ENCODE measurements at regions not wholly inside any gene's neighbourhood (a gene's known extent, or its start where the extent isn't known, plus 50 kb on each side); places are given as distances from the start of the nearest gene placed in this dataset.
A peak's percentile ranks its signal among the peaks of the same experiment; 100 is the strongest.
"Not testable (repeated sequence)": the region's sequence is repeated elsewhere in the genome, so short reads cannot be mapped to it uniquely, and the experiment has no call there.

- DNase-seq, result no peak
These were observed 132.6 kb upstream of the ZEB1 start for GRCh38 chr10:31186225-31187000.

GRCh38 chr10:31187182-31187581 lies 131.8 kb upstream of the ZEB1 start:
- DNase-seq, result no peak

- DNase-seq, result no peak
These were observed 131.3 kb upstream of the ZEB1 start for GRCh38 chr10:31187607-31188210.

GRCh38 chr10:31188792-31189406 lies 130.1 kb upstream of the ZEB1 start:
- DNase-seq, result no peak

GRCh38 chr10:31190488-31190887 lies 128.5 kb upstream of the ZEB1 start:
- no peak for DNase-seq

GRCh38 chr10:31192475-31192874 lies 126.5 kb upstream of the ZEB1 start:
- no peak for DNase-seq

DNA sequence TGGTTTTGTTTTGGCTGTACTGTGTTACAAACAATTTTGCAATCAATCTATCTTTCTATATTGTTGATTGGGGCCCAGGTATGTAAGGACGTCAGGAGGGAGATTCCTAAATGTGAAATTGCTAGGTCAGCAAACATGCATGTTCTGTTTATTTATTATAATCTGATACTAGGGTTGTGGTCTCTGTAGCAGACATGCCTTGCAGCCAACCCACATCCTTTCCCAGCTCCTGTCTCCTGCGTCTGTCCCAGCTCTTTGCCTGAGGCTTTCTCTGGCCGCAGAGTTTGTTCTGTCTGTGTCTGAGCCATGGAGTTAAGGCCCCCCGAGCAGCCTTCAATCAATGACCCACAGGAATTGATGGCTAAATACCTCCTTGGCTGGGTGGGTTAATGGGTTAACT lies 124.0 kb upstream of the ZEB1 start:
- DNase-seq, result no peak

DNA sequence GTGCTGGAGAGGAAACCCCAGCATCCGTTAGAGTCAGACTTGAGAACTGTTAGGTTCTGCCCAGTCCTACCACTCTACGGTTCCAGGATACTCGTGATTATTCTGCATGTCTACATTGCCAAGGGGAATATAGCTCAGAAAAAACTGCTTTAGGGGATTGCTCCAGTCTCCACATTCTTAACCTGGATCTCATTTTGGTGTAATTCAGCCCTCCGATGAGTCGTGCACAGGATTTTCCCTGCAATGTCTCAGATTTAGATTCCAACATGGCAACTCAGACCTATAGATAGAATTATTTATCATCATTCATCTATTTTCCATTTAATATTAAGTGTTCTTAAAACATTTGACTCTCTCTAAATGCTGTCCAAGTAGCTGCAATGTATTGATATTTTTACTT lies 121.1 kb upstream of the ZEB1 start:
- no peak for DNase-seq

- no peak for DNase-seq
These were observed 114.9 kb upstream of the ZEB1 start for GRCh38 chr10:31204090-31204489.

DNA sequence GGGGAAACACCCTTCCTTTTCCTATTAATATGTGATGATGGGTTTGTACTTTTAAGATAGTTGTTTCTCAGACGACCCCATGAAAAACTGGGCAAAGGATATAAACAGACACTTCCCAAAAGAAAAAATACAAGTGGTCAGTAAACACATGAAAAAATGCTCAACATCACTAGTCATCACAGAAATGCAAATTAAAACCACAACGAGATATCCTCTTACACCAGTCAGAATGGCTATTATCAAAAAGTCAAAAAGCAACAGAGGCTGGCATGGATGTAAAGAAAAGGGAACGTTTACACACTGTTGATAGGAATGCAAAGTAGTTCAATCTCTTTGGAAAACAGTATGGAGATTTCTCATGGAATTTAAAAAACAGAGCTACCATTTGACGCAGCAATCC lies 111.4 kb upstream of the ZEB1 start:
- no peak for DNase-seq

DNA sequence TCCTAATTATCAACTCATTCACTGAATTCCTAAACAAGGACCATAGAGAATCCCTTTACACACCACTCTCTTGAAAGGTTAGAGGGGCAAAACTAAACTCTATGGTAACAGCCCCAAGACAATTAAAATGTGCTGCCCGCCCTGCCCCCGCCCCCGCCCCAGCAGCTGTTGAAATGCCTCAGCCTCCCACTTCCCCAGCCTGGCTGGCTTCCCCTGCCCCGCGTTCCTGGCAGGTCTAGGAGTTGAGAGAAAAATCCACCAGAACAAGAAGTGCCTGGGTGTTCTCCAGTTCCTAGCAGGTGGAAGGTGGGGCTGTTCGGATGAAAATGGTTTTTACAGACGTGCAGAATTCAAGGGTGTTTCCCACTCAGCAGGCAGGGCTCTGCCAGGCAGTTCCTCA lies 109.5 kb upstream of the ZEB1 start:
- no peak for DNase-seq

GRCh38 chr10:31210190-31210589 lies 108.8 kb upstream of the ZEB1 start:
- DNase-seq, result no peak

DNA sequence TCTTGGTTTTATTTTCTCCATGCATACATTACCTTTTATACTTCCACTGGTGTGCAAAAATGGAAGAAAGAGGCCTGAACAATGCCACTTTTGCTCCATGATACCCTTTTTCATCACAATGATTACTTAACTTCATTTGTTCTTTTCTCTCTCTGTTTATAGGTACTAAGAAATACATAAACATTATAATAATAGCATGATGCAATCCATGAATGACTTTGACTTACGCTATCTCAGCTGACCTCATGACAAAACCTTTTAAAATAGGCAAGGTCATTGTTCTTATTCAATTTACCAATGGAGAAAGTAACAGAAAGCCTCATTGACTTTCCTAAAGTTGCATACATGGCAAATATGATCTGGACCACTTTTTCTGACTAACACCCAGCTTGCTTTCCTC lies 105.1 kb upstream of the ZEB1 start:
- DNase-seq, result no peak

- no peak for DNase-seq
These were observed 104.0 kb upstream of the ZEB1 start for GRCh38 chr10:31215052-31215451.

GRCh38 chr10:31219306-31219705 lies 99.7 kb upstream of the ZEB1 start:
- DNase-seq, result no peak

DNA sequence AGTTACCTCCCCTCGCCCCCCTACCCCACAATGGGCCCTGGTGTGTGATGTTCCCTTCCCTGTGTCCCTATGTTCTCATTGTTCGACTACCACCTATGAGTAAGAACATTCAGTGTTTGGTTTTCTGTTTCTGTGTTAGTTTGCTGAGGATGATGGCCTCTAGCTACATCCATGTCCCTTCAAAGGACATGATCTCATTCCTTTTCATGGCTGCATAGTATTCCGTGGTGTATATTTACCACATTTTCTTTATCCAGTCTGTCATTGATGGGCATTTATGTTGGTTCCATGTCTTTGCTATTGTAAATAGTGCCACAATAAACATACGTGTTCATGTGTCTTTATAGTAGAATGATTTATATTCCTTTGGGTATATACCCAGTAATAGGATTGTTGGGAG lies 90.2 kb upstream of the ZEB1 start:
- not testable (repeated sequence) for DNase-seq

- DNase-seq, result no peak
These were observed 79.1 kb upstream of the ZEB1 start for GRCh38 chr10:31239961-31240360.

DNA sequence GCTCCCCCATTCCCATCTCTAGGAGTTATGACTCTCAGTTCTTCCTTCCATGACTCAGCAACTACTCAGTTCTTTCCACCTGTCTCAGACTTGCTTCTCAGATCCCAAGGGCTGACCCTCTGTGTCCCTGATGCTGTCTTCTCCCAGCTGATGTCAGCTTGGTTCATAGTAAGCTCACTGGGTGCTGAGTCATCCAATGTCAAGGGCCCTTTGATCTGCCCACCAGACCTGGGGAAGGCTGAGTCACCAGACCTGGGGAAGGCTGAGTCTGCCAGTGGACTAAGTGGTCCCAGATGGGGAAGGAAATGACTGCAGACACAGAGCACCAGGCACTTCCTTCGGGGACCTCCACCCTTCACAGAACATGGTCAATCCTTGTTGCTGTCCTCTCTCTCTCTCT lies 76.1 kb upstream of the ZEB1 start:
- DNase-seq, result peak in 4 of 56 donors; percentile 3 to 7 (median 4)

- not testable (repeated sequence) for DNase-seq
These were observed 67.9 kb upstream of the ZEB1 start for GRCh38 chr10:31251118-31251517.

GRCh38 chr10:31253237-31253636 lies 65.8 kb upstream of the ZEB1 start:
- DNase-seq, result no peak

- no peak for DNase-seq
These were observed 57.3 kb upstream of the ZEB1 start for GRCh38 chr10:31261511-31262311.

GRCh38 chr10:31262672-31263071 lies 56.3 kb upstream of the ZEB1 start:
- DNase-seq, result no peak

All from nucleus accumbens (tissue), 56 donors.